ENCODE measurements at regions not wholly inside any gene's neighbourhood (a gene's known extent, or its start where the extent isn't known, plus 50 kb on each side); places are given as distances from the start of the nearest gene placed in this dataset.

DNA sequence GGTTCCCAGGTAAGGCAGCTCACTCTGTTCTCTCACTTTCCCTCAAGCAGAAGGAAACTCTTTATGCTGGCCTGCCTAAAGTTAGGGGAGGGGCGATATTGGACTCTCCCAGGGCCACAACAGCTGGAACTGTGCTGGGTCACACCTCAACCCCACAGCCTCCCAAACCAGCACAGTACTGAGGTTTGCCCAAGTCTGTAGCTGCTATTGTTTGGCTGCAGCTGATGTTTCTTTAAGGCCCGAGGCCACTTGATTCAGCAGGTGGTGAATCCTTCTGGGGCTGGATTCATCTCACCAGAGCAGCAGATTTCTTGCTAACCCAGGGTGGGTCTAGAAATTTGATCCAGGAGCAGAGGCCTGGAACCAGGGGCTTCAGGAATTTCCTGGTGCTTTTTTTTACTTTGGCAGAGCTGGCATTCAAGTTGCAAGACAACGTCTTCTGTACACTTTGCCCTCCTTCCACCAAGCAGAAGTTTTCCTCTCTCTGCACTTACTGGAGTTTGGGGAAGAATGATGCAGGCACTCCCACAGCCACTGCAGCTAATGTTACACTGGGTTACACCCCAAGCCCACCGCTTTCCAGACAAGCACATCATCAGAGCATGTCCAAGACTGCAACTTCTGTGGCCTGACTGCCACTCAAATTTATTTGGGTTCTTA, 544.7 kb upstream of the NDST4 start:
- CTCF ChIA-PET (ENCODE audit: partially characterized antibody): no interaction called here
- H3K4me3 Mint-ChIP-seq: no peak overlapping the region

DNA sequence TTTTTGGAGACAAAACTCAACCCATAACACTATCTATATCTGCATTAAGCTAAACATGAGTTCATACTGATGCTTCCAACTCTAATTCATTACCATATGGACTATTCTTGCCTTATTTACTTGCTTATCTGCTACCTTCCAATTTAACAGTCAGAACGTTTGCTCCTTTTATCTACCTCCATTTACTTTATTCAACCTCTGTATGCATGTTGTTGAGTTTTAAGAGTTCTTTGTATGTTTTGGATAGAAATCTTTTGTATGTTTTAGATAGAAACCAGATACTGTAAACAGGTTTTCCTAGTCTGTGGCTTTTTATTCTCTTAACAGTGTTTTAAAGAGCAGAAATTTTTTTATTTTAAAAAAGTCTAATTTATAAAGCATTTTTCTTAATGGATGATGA, 542.2 kb upstream of the NDST4 start:
- Histone ChIP-seq H3K4me1 (ENCODE audit: insufficient read depth, low read length) (no peaks in the 10 kb centered on the region), H3K9me3 (ENCODE audit: control insufficient read depth in 1 of 2, low read length in 2 of 2) (no peaks in the 10 kb centered on the region), H3K36me3 (ENCODE audit: insufficient read depth, low read length) (no peaks in the 10 kb centered on the region), H3K4me3 (ENCODE audit: low read length in 2 of 2) (no peak overlapping the region), H3K27me3 (ENCODE audit: insufficient read depth, low read length) (no peaks in the 10 kb centered on the region), H3K27ac (ENCODE audit: low read depth, low read length) (no peak overlapping the region)
- H3K9me3 Mint-ChIP-seq: peaks cover 0 to 8% (median 2%) of the 10 kb centered on the region in 8 donors
- DNase-seq: no peak
- intact Hi-C loops (cut with micrococcal nuclease): no loop called here
- H3K27me3 Mint-ChIP-seq: no peaks in the 10 kb centered on the region
- no peak overlapping the region for H3K4me3 Mint-ChIP-seq
- H3K4me1 Mint-ChIP-seq: no peaks in the 10 kb centered on the region
- CTCF ChIA-PET (ENCODE audit: partially characterized antibody): no interaction called here
- no peaks in the 10 kb centered on the region for H3K36me3 Mint-ChIP-seq
- no peak overlapping the region for H3K27ac Mint-ChIP-seq
- POLR2A ChIA-PET (ENCODE audit: partially characterized antibody): no interaction called here

More for the DNA sequence above, 544.7 kb upstream of the NDST4 start:
- no peaks in the 10 kb centered on the region for H3K27me3 ChIP-seq (ENCODE audit: insufficient read depth, low read length)
- POLR2A ChIA-PET (ENCODE audit: partially characterized antibody): no interaction called here
- H3K36me3 Mint-ChIP-seq: no peaks in the 10 kb centered on the region
- no peaks in the 10 kb centered on the region for H3K4me1 ChIP-seq (ENCODE audit: insufficient read depth, low read length)
- H3K36me3 ChIP-seq (ENCODE audit: insufficient read depth, low read length): no peaks in the 10 kb centered on the region
- H3K27ac Mint-ChIP-seq: no peak overlapping the region
- DNase-seq: no peak
- H3K27me3 Mint-ChIP-seq: no peaks in the 10 kb centered on the region
- intact Hi-C loops (cut with micrococcal nuclease): no loop called here
- H3K9me3 ChIP-seq (ENCODE audit: control insufficient read depth in 1 of 2, low read length in 2 of 2): no peaks in the 10 kb centered on the region
- H3K27ac ChIP-seq (ENCODE audit: low read depth, low read length): no peak overlapping the region
- H3K4me3 ChIP-seq (ENCODE audit: low read length in 2 of 2): no peak overlapping the region
- H3K9me3 Mint-ChIP-seq: peaks cover 0 to 4% (median 0%) of the 10 kb centered on the region in 8 donors
- no peaks in the 10 kb centered on the region for H3K4me1 Mint-ChIP-seq

DNA sequence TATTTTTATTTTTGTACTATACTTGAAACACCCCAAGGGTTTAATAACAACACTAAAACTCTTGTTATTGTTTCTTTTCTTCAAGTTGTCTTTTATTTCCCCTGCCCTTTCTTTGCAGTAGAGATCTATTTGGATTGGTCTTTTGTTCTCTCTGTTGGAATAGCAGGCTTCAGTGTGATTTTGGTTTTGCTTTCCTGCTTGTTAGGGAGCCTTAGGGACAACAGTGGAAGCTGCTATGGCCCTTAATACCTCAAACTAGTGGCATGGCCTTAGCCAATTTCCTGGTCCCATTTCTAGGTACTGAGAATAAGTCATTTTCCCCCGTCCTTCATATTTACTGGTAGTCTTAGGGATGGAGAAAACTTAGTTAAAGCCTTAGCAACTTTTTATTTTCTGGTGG, 535.4 kb upstream of the NDST4 start:
- Histone ChIP-seq H3K4me3 (ENCODE audit: low read length in 2 of 2) (no peak overlapping the region), H3K36me3 (ENCODE audit: insufficient read depth, low read length) (no peaks in the 10 kb centered on the region), H3K9me3 (ENCODE audit: control insufficient read depth in 1 of 2, low read length in 2 of 2) (no peaks in the 10 kb centered on the region), H3K27ac (ENCODE audit: low read depth, low read length) (no peak overlapping the region), H3K4me1 (ENCODE audit: insufficient read depth, low read length) (no peaks in the 10 kb centered on the region), H3K27me3 (ENCODE audit: insufficient read depth, low read length) (no peaks in the 10 kb centered on the region)
- intact Hi-C loops (cut with micrococcal nuclease): no loop called here
- CTCF ChIA-PET (ENCODE audit: partially characterized antibody): no interaction called here
- POLR2A ChIA-PET (ENCODE audit: partially characterized antibody): no interaction called here
- H3K9me3 Mint-ChIP-seq: peaks cover 0 to 8% (median 0%) of the 10 kb centered on the region in 8 donors
- H3K27me3 Mint-ChIP-seq: no peaks in the 10 kb centered on the region
- no peak overlapping the region for H3K4me3 Mint-ChIP-seq
- H3K4me1 Mint-ChIP-seq: no peaks in the 10 kb centered on the region
- no peak for DNase-seq
- H3K27ac Mint-ChIP-seq: no peak overlapping the region
- no peaks in the 10 kb centered on the region for H3K36me3 Mint-ChIP-seq

DNA sequence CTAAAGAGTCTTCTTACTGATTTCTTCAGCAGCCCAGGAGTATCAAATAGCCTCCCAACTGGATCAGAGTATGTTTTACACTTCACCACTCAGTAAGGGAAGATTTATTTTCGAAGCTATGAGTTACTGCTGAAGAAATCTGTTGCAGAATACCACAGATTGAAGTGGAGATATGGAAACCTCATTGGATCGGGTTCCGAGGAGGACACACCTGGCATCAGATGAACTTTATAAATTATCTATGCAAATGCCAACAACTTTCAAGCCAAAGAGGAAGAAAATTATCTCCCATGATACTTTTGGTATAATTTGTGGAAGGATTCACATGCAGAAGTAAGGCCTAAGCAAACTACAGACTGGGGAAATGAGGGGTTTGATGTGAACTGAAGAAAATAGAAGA, 515.9 kb upstream of the NDST4 start:
- POLR2A ChIA-PET (ENCODE audit: partially characterized antibody): no interaction called here
- H3K4me1 Mint-ChIP-seq: no peaks in the 10 kb centered on the region
- Histone ChIP-seq H3K9me3 (ENCODE audit: control insufficient read depth in 1 of 2, low read length in 2 of 2) (no peaks in the 10 kb centered on the region), H3K4me1 (ENCODE audit: insufficient read depth, low read length) (no peaks in the 10 kb centered on the region), H3K4me3 (ENCODE audit: low read length in 2 of 2) (no peak overlapping the region), H3K36me3 (ENCODE audit: insufficient read depth, low read length) (no peaks in the 10 kb centered on the region), H3K27ac (ENCODE audit: low read depth, low read length) (no peak overlapping the region), H3K27me3 (ENCODE audit: insufficient read depth, low read length) (no peaks in the 10 kb centered on the region)
- H3K9me3 Mint-ChIP-seq: peaks cover 0 to 6% (median 1%) of the 10 kb centered on the region in 8 donors
- no peak for DNase-seq
- intact Hi-C loops (cut with micrococcal nuclease): no loop called here
- H3K27me3 Mint-ChIP-seq: no peaks in the 10 kb centered on the region
- H3K36me3 Mint-ChIP-seq: no peaks in the 10 kb centered on the region
- no peak overlapping the region for H3K4me3 Mint-ChIP-seq
- no peak overlapping the region for H3K27ac Mint-ChIP-seq
- CTCF ChIA-PET (ENCODE audit: partially characterized antibody): no interaction called here

DNA sequence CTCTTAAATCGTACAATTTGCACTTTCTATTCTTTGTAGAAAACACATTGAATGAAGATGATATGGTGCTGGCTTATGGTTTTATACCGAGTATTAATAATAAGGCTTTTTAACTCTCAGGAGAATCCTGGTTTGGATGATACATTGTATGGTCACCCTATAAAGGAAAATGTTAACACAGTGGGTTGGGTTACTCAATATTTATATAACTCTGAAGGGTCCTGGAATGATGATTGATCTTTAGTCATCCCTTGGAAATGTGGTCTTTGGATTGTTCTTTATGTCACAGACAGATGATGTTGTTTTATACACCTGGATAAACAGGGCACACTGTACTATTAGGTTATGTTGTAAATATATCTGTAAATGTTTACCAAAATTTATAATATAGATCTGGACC, 496.2 kb upstream of the NDST4 start:
- CTCF ChIA-PET (ENCODE audit: partially characterized antibody): no interaction called here
- no peak for DNase-seq
- no peaks in the 10 kb centered on the region for H3K27me3 ChIP-seq (ENCODE audit: insufficient read depth, low read length)

DNA sequence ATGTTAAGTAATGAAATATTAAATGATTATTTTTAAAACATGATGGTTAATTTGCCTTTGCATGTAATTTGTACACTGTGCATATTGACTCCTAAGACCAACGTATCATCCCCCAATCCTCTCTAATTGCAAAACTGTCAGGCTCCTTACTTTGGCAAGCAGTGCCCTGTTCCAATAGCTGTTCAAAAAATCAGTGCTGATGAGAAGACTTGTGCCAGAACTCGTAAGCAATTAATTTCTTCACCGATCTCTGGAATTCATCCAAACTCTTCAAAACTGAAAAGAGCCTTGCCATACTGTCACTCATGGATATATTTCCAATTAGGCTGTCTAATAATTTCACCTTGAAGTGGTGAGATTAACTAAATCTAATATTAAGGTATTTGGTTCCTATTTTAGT, 493.9 kb upstream of the NDST4 start:
- Histone ChIP-seq H3K9me3 (ENCODE audit: control insufficient read depth in 1 of 2, low read length in 2 of 2) (no peaks in the 10 kb centered on the region), H3K4me3 (ENCODE audit: low read length in 2 of 2) (no peak overlapping the region), H3K27me3 (ENCODE audit: insufficient read depth, low read length) (no peaks in the 10 kb centered on the region), H3K4me1 (ENCODE audit: insufficient read depth, low read length) (no peaks in the 10 kb centered on the region), H3K36me3 (ENCODE audit: insufficient read depth, low read length) (no peaks in the 10 kb centered on the region), H3K27ac (ENCODE audit: low read depth, low read length) (no peak overlapping the region)
- Mint-ChIP-seq H3K27ac (no peak overlapping the region), H3K4me1 (no peaks in the 10 kb centered on the region), H3K9me3 (no peaks in the 10 kb centered on the region), H3K36me3 (no peaks in the 10 kb centered on the region), H3K4me3 (no peak overlapping the region), H3K27me3 (no peaks in the 10 kb centered on the region)
- intact Hi-C loops (cut with micrococcal nuclease): no loop called here
- no peak for DNase-seq
- CTCF ChIA-PET (ENCODE audit: partially characterized antibody): no interaction called here
- POLR2A ChIA-PET (ENCODE audit: partially characterized antibody): no interaction called here

More for the DNA sequence above, 496.2 kb upstream of the NDST4 start:
- H3K27me3 Mint-ChIP-seq: no peaks in the 10 kb centered on the region
- no peak overlapping the region for H3K27ac Mint-ChIP-seq
- no peak overlapping the region for H3K4me3 ChIP-seq (ENCODE audit: low read length in 2 of 2)
- no peaks in the 10 kb centered on the region for H3K36me3 ChIP-seq (ENCODE audit: insufficient read depth, low read length)
- POLR2A ChIA-PET (ENCODE audit: partially characterized antibody): no interaction called here
- no peaks in the 10 kb centered on the region for H3K36me3 Mint-ChIP-seq
- intact Hi-C loops (cut with micrococcal nuclease): no loop called here
- H3K4me3 Mint-ChIP-seq: no peak overlapping the region
- no peaks in the 10 kb centered on the region for H3K4me1 ChIP-seq (ENCODE audit: insufficient read depth, low read length)
- no peak overlapping the region for H3K27ac ChIP-seq (ENCODE audit: low read depth, low read length)
- H3K9me3 Mint-ChIP-seq: no peaks in the 10 kb centered on the region
- H3K4me1 Mint-ChIP-seq: no peaks in the 10 kb centered on the region
- H3K9me3 ChIP-seq (ENCODE audit: control insufficient read depth in 1 of 2, low read length in 2 of 2): no peaks in the 10 kb centered on the region

DNA sequence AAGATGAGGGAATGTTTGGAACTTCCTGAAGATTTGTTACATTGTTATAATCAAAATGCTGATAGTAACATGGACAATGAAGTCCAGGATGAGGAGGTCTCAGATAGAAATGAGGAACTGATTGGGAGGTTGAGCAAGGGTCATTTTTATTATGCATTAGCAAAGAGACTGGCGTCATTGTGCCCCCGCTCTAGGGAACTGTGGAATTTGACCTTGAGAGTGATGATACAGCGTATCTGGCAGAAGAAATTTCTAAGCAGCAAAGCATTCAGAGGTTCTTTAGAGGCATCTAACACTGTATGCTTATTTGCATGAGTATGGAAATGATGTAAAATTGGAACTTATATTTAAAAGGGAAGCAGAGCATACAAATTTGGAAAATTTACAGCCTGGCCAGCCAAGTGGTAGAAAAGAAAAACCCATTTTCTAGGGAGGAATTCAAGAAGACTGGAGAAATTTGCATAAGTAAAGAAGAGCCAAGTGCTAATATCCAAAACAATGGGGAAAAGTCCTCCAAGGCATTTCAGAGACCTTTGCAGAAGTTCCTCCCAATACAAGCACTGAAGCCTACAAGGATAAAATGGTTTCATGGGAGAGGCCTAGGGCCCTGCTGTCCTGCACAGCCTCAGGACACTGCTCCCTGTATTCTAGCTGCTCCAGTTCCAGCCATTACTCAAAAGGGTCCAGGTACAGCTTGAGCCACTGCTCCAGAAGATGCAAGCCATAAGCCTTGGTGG, 483.0 kb upstream of the NDST4 start:
- ChIA-PET POLR2A (ENCODE audit: partially characterized antibody) (no interaction called here), CTCF (ENCODE audit: partially characterized antibody) (no interaction called here)
- H3K4me3 ChIP-seq (ENCODE audit: low read length in 2 of 2): no peak overlapping the region
- Mint-ChIP-seq H3K9me3 (peaks cover 0 to 9% (median 4%) of the 10 kb centered on the region in 8 donors), H3K27ac (no peak overlapping the region), H3K4me3 (no peak overlapping the region), H3K27me3 (no peaks in the 10 kb centered on the region), H3K4me1 (no peaks in the 10 kb centered on the region), H3K36me3 (no peaks in the 10 kb centered on the region)
- no peaks in the 10 kb centered on the region for H3K36me3 ChIP-seq (ENCODE audit: insufficient read depth, low read length)
- H3K9me3 ChIP-seq (ENCODE audit: control insufficient read depth in 1 of 2, low read length in 2 of 2): no peaks in the 10 kb centered on the region
- no peak overlapping the region for H3K27ac ChIP-seq (ENCODE audit: low read depth, low read length)
- H3K4me1 ChIP-seq (ENCODE audit: insufficient read depth, low read length): no peaks in the 10 kb centered on the region
- no peak for DNase-seq
- no peaks in the 10 kb centered on the region for H3K27me3 ChIP-seq (ENCODE audit: insufficient read depth, low read length)
- intact Hi-C loops (cut with micrococcal nuclease): no loop called here
